Kidney (tissue), 13 donors: ENCODE measurements at regions not wholly inside any gene's neighbourhood (a gene's known extent, or its start where the extent isn't known, plus 50 kb on each side); places are given as distances from the start of the nearest gene placed in this dataset.
"Not testable (repeated sequence)": the region's sequence is repeated elsewhere in the genome, so short reads cannot be mapped to it uniquely, and the experiment has no call there.

Source experiments
- DNase-seq, 5 donors: peaks; one replicate each; pipeline ENCODE4 v3.0.0-alpha.2; 2013 to 2020
- FAIRE-seq: peaks from 2 replicates; lab custom pipeline; 2012; peaks lifted over from hg19 to GRCh38; lab: Jason Lieb, UNC
- H3K27ac ChIP-seq, 2 donors: one replicate each; pipeline ENCODE4 v1.7.0; 2013; ENCODE audit warnings: low read depth in 2 of 2, low read length in 2 of 2, inconsistent platforms in 1 of 2
- H3K27me3 ChIP-seq: one replicate; pipeline ENCODE4 v1.7.1; 2013; ENCODE audit warnings: low read length, inconsistent platforms; ENCODE audit not compliant: control insufficient read depth, insufficient read depth
- H3K36me3 ChIP-seq, 3 donors: one replicate each; pipeline versions ENCODE4 v1.7.0 to v1.7.1; 2013; ENCODE audit warnings: low read length in 3 of 3, control low read depth in 1 of 3, inconsistent platforms in 1 of 3; ENCODE audit not compliant: insufficient read depth in 3 of 3, control insufficient read depth in 2 of 3
- H3K4me1 ChIP-seq, 3 donors: one replicate each; pipeline versions ENCODE4 v1.7.0 to v1.7.1; 2013; ENCODE audit warnings: low read length in 3 of 3, inconsistent platforms in 1 of 3, low read depth in 1 of 3; ENCODE audit not compliant: control insufficient read depth in 2 of 3, insufficient read depth in 2 of 3
- H3K4me3 ChIP-seq, 3 donors: one replicate each; pipeline versions ENCODE4 v1.7.0 to v1.8.1; 2013; ENCODE audit warnings: low read length in 3 of 3, control low read depth in 1 of 3, inconsistent platforms in 1 of 3
- H3K9ac ChIP-seq, 3 donors: one replicate each; pipeline versions ENCODE4 v1.7.0 to v1.7.1; 2013; ENCODE audit warnings: low read length in 3 of 3, control low read depth in 1 of 3, inconsistent platforms in 1 of 3
- H3K9me3 ChIP-seq, 3 donors: one replicate each; pipeline versions ENCODE4 v1.7.0 to v1.7.1; 2013; ENCODE audit warnings: low read length in 3 of 3, control low read depth in 1 of 3, inconsistent platforms in 1 of 3; ENCODE audit not compliant: control insufficient read depth in 2 of 3, insufficient read depth in 1 of 3
- intact Hi-C: fragments of 100-400 bp; cut with DNase I; formaldehyde crosslinking; loops from one replicate; pipeline ENCODE4 v1.11.1; 2022
- TF ChIP-seq, protein P1 (sequence below): IDR thresholded peaks from 3 replicates; pipeline ENCODE4 v1.5.1; 2012; ENCODE audit warnings: mild to moderate bottlenecking, moderate library complexity, borderline replicate concordance; ENCODE audit not compliant: insufficient read depth; ENCODE audit errors: extremely low read depth
- donor health status: control.
- donor health status: control.
- donor health status: control.
- donor health status: control.
- donor health status: control.
- donor health status: DM: yes; HTN: yes; CAD: no.
- donor health status: Normal renal cell carcinoma (clear cell type).

DNA sequence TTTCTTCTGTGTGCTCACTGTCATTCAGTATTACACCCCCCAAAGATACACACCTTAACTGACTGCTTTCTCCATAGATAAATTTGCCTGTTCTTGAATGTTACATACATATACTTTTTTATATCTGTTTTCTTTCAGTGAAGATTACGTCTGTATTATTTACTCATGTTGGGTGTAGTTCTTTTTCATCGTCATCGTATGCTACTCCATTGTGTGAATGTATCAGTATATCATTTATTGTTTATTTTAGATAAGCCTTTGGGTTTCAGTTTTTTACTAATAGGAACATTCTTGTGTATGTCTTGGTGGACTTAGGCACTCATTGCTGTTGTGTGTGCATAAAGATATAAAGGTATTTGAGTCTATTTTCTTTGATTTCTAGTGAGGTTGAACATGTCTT, 64.4 kb downstream of the SEPTIN7 start:
- H3K4me3 ChIP-seq = no peak overlapping the region
- no peak for DNase-seq
- no peaks in the 10 kb centered on the region for H3K4me1 ChIP-seq
- FAIRE-seq = no peak
- no peaks in the 10 kb centered on the region for H3K36me3 ChIP-seq
- H3K27me3 ChIP-seq = no peaks in the 10 kb centered on the region
- TF ChIP-seq, protein P1, sequence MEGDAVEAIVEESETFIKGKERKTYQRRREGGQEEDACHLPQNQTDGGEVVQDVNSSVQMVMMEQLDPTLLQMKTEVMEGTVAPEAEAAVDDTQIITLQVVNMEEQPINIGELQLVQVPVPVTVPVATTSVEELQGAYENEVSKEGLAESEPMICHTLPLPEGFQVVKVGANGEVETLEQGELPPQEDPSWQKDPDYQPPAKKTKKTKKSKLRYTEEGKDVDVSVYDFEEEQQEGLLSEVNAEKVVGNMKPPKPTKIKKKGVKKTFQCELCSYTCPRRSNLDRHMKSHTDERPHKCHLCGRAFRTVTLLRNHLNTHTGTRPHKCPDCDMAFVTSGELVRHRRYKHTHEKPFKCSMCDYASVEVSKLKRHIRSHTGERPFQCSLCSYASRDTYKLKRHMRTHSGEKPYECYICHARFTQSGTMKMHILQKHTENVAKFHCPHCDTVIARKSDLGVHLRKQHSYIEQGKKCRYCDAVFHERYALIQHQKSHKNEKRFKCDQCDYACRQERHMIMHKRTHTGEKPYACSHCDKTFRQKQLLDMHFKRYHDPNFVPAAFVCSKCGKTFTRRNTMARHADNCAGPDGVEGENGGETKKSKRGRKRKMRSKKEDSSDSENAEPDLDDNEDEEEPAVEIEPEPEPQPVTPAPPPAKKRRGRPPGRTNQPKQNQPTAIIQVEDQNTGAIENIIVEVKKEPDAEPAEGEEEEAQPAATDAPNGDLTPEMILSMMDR = no peak
- no peaks in the 10 kb centered on the region for H3K9me3 ChIP-seq
- H3K27ac ChIP-seq = no peak overlapping the region
- H3K9ac ChIP-seq = no peak overlapping the region
- intact Hi-C loops = no loop called here

DNA sequence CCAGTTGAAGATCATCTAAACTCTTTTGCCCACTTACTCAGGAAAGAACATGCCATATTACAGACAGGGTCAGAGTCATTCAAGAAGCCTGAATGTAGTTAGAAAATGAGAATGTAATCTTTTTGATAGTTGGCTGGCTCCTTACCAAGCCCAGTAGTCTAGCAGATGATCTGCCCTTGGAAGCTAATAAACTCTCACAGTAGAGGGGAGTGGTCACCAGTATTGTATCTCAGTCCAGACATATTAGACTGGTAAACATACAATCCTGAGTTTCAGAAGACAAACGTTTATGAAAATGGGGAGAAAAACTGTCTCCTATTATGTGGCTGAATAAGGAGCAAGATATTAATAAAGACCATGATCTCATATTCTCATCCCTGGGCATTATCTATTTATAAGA, 65.3 kb downstream of the SEPTIN7 start:
- H3K9me3 ChIP-seq = no peaks in the 10 kb centered on the region
- H3K4me1 ChIP-seq = no peaks in the 10 kb centered on the region
- no peak for FAIRE-seq
- H3K27ac ChIP-seq = no peak overlapping the region
- intact Hi-C loops = no loop called here
- no peaks in the 10 kb centered on the region for H3K36me3 ChIP-seq
- TF ChIP-seq, protein P1 = no peak
- H3K4me3 ChIP-seq = no peak overlapping the region
- DNase-seq = no peak
- H3K27me3 ChIP-seq = no peaks in the 10 kb centered on the region
- H3K9ac ChIP-seq = no peak overlapping the region

DNA sequence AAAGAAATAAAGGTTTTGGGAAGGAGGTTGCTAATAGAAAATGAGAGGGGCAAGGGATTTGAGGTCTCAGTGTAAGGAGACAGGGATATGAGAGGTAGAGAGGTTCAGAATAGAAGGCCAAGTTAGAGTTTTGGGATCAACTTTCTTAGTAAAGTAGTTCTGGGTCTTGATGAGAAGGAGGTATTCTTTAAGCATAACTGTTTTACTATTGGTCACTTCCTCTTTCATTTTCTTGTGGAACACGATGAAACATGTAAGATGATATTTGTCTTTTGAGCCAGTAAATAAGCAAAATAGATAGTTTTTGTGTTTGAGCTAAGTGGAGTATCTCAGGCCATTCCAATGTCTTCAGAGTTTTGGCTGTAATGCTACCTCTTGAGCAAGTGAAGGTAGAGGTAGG, 68.3 kb downstream of the SEPTIN7 start:
- H3K4me3 ChIP-seq, H3K9ac ChIP-seq, DNase-seq, H3K27me3 ChIP-seq, H3K36me3 ChIP-seq, H3K4me1 ChIP-seq, intact Hi-C loops, H3K9me3 ChIP-seq, H3K27ac ChIP-seq, FAIRE-seq: not testable (repeated sequence)

DNA sequence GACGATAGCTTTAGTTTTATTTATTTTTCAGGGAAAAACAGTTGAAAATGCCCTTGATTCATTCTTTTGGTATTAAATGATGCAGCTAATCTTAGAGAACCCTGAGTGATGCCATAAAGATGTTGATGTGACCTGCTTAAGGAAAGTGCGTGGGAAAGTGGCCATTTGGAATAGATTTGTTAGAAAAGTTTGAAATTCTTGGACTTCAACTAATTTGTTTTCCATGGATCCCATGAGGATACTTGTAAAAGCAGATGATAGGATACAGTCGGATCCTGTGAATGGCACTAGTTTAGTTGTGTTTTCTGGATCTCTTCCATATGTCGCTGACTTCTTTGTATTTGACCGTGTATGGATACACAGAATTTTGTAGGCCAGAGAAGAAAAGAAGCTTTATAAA, 69.0 kb downstream of the SEPTIN7 start:
- FAIRE-seq = no peak
- H3K27me3 ChIP-seq = no peaks in the 10 kb centered on the region
- TF ChIP-seq, protein P1 = no peak
- intact Hi-C loops = no loop called here
- H3K36me3 ChIP-seq = no peaks in the 10 kb centered on the region
- DNase-seq = peak in 1 of 5 donors; percentile 30
- no peaks in the 10 kb centered on the region for H3K9me3 ChIP-seq
- H3K4me3 ChIP-seq = no peak overlapping the region
- H3K4me1 ChIP-seq = no peaks in the 10 kb centered on the region
- no peak overlapping the region for H3K9ac ChIP-seq
- no peak overlapping the region for H3K27ac ChIP-seq
